ENCODE measurements at regions not wholly inside any gene's neighbourhood (a gene's known extent, or its start where the extent isn't known, plus 50 kb on each side); places are given as distances from the start of the nearest gene placed in this dataset.
A peak's percentile ranks its signal among the peaks of the same experiment; 100 is the strongest.

- TF ChIP-seq CTCF (IDR thresholded peaks at IDR 0.05; ENCODE audit: borderline replicate concordance, control extremely low read depth, extremely low read depth, insufficient read depth, missing control alignments) = no peak
- no peak for DNase-seq (ENCODE audit: low spot score)
- in situ Hi-C loops (cut with MboI; ENCODE audit: low sequenced_read_pairs, unreplicated experiment) = loop anchor here (10.0 kb wide), 1 partner anchor 738 kb away; no protein-coding TSS in a partner anchor
Measured at GRCh38 chr22:35152316-35152715, 86.4 kb downstream of the ISX start.

GRCh38 chr22:35154937-35155387, 89.0 kb downstream of the ISX start:
- in situ Hi-C loops (cut with MboI; ENCODE audit: low sequenced_read_pairs, unreplicated experiment) = loop anchor here (10.0 kb wide), 1 partner anchor 740 kb away; no protein-coding TSS in a partner anchor
- peak; percentile 66 for DNase-seq (ENCODE audit: low spot score)
- peak; percentile 69 for TF ChIP-seq CTCF (IDR thresholded peaks at IDR 0.05; ENCODE audit: borderline replicate concordance, control extremely low read depth, extremely low read depth, insufficient read depth, missing control alignments)

GRCh38 chr22:35155403-35156025, 89.6 kb downstream of the ISX start:
- no peak for DNase-seq (ENCODE audit: low spot score)
- in situ Hi-C loops (cut with MboI; ENCODE audit: low sequenced_read_pairs, unreplicated experiment) = loop anchor here (10.0 kb wide), 1 partner anchor 741 kb away; no protein-coding TSS in a partner anchor
- no peak for TF ChIP-seq CTCF (IDR thresholded peaks at IDR 0.05; ENCODE audit: borderline replicate concordance, control extremely low read depth, extremely low read depth, insufficient read depth, missing control alignments)

GRCh38 chr22:35156945-35157344, 91.0 kb downstream of the ISX start:
- in situ Hi-C loops (cut with MboI; ENCODE audit: low sequenced_read_pairs, unreplicated experiment) = loop anchor here (10.0 kb wide), 1 partner anchor 742 kb away; no protein-coding TSS in a partner anchor
- no peak for DNase-seq (ENCODE audit: low spot score)
- TF ChIP-seq CTCF (IDR thresholded peaks at IDR 0.05; ENCODE audit: borderline replicate concordance, control extremely low read depth, extremely low read depth, insufficient read depth, missing control alignments) = no peak

- DNase-seq (ENCODE audit: low spot score) = no peak
- TF ChIP-seq CTCF (IDR thresholded peaks at IDR 0.05; ENCODE audit: borderline replicate concordance, control extremely low read depth, extremely low read depth, insufficient read depth, missing control alignments) = no peak
- in situ Hi-C loops (cut with MboI; ENCODE audit: low sequenced_read_pairs, unreplicated experiment) = loop anchor here (10.0 kb wide), 1 partner anchor 744 kb away; no protein-coding TSS in a partner anchor
Measured at GRCh38 chr22:35158336-35158735, 92.4 kb downstream of the ISX start.

- in situ Hi-C loops (cut with MboI; ENCODE audit: low sequenced_read_pairs, unreplicated experiment) = loop anchor here (10.0 kb wide), 1 partner anchor 745 kb away; no protein-coding TSS in a partner anchor
- TF ChIP-seq CTCF (IDR thresholded peaks at IDR 0.05; ENCODE audit: borderline replicate concordance, control extremely low read depth, extremely low read depth, insufficient read depth, missing control alignments) = no peak
- DNase-seq (ENCODE audit: low spot score) = no peak
Measured at GRCh38 chr22:35159343-35159742, 93.4 kb downstream of the ISX start.

All from GM13976 (cell line).